Astrocyte (in vitro differentiated cells and primary cell): ENCODE measurements at regions not wholly inside any gene's neighbourhood (a gene's known extent, or its start where the extent isn't known, plus 50 kb on each side); places are given as distances from the start of the nearest gene placed in this dataset.
"Not testable (repeated sequence)": the region's sequence is repeated elsewhere in the genome, so short reads cannot be mapped to it uniquely, and the experiment has no call there.

Experiments
- DNase-seq: peaks from one replicate; pipeline ENCODE4 v3.0.0-alpha.2; 2010; ENCODE audit warnings: low read depth
- FAIRE-seq: peaks from 2 replicates; lab custom pipeline; 2011; peaks lifted over from hg19 to GRCh38; lab: Jason Lieb, UNC
- H2AFZ ChIP-seq: 2 replicates; pipeline ENCODE4 v1.6.0; 2012; ENCODE audit warnings: low read depth, low read length, inconsistent platforms
- H3K27ac ChIP-seq: 2 replicates; pipeline ENCODE4 v1.5.1; 2011; ENCODE audit warnings: low read depth, low read length, inconsistent platforms
- H3K27me3 ChIP-seq: 2 replicates; pipeline ENCODE4 v1.6.0; 2011; ENCODE audit warnings: low read length, inconsistent platforms; ENCODE audit not compliant: insufficient read depth
- H3K36me3 ChIP-seq: 2 replicates; pipeline ENCODE4 v1.5.1; 2011; ENCODE audit warnings: low read length, inconsistent platforms; ENCODE audit not compliant: insufficient read depth
- H3K4me1 ChIP-seq: 2 replicates; pipeline ENCODE4 v1.5.1; 2011; ENCODE audit warnings: low read length, inconsistent platforms; ENCODE audit not compliant: insufficient read depth
- H3K4me2 ChIP-seq: 2 replicates; pipeline ENCODE4 v1.6.0; 2012; ENCODE audit warnings: low read length, inconsistent platforms
- H3K4me3 ChIP-seq: 2 replicates; pipeline ENCODE4 v1.5.1; 2011; ENCODE audit warnings: low read depth, mild to moderate bottlenecking, low read length, inconsistent platforms; ENCODE audit not compliant: insufficient read depth
- H3K79me2 ChIP-seq: 2 replicates; pipeline ENCODE4 v1.6.0; 2012; ENCODE audit warnings: mild to moderate bottlenecking, low read length, inconsistent platforms; ENCODE audit not compliant: insufficient read depth
- H3K9ac ChIP-seq: 2 replicates; pipeline ENCODE4 v1.6.0; 2012; ENCODE audit warnings: mild to moderate bottlenecking, low read length, inconsistent platforms
- H3K9me3 ChIP-seq: 2 replicates; pipeline ENCODE4 v1.5.1; 2012; ENCODE audit warnings: low read depth, mild to moderate bottlenecking, low read length, inconsistent platforms; ENCODE audit not compliant: insufficient read depth
- H4K20me1 ChIP-seq: 2 replicates; pipeline ENCODE4 v1.6.0; 2012; ENCODE audit warnings: low read length, inconsistent platforms; ENCODE audit not compliant: insufficient read depth
- H3K27ac Mint-ChIP-seq: one replicate; pipeline ENCODE4 v1.8.0; 2021; ENCODE audit warnings: mild to moderate bottlenecking, mixed read lengths; ENCODE audit not compliant: unreplicated experiment
- H3K27me3 Mint-ChIP-seq: one replicate; pipeline ENCODE4 v1.8.0; 2021; ENCODE audit warnings: low read depth, mixed read lengths; ENCODE audit not compliant: unreplicated experiment
- H3K36me3 Mint-ChIP-seq: one replicate; pipeline ENCODE4 v1.8.0; 2021; ENCODE audit warnings: low read depth, mixed read lengths; ENCODE audit not compliant: unreplicated experiment
- H3K4me1 Mint-ChIP-seq: one replicate; pipeline ENCODE4 v1.8.0; 2021; ENCODE audit warnings: low read depth, mixed read lengths; ENCODE audit not compliant: unreplicated experiment
- H3K4me3 Mint-ChIP-seq: one replicate; pipeline ENCODE4 v1.8.0; 2021; ENCODE audit warnings: mild to moderate bottlenecking, moderate library complexity, mixed read lengths; ENCODE audit not compliant: unreplicated experiment
- H3K9me3 Mint-ChIP-seq: one replicate; pipeline ENCODE4 v1.8.0; 2021; ENCODE audit warnings: mild to moderate bottlenecking, mixed read lengths; ENCODE audit not compliant: unreplicated experiment
- CTCF ChIP-seq: IDR thresholded peaks from 2 replicates; pipeline ENCODE4 v1.5.1; 2011; ENCODE audit warnings: low read depth, mild to moderate bottlenecking, inconsistent platforms, low read length, moderate library complexity; ENCODE audit not compliant: insufficient read depth
- EZH2 ChIP-seq: IDR thresholded peaks from 2 replicates; pipeline ENCODE4 v1.6.1; 2012; ENCODE audit warnings: mild to moderate bottlenecking, low read length, inconsistent platforms; ENCODE audit not compliant: insufficient read depth

DNA sequence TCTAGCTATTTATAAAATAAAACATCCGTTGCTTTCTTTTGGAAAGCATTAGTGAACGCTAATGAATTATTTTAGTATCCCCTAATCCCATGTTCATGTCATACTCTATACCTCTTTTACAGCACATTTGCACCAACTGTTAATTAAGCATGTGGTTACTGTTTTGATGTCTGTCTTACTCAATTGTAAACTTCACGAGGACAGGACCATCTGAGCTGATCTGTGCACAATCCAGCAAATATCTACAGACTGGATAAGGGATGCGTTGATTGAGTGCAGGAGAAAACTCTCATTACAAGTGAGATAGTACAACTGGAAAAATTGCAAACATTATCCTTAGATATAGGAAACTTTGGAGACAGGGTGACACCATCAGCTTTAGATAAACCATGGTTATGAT, 201.1 kb downstream of the PCDH20 start:
- no peak overlapping the region for H2AFZ ChIP-seq
- no peaks in the 10 kb centered on the region for H3K36me3 Mint-ChIP-seq
- H3K9ac ChIP-seq, result no peak overlapping the region
- no peaks in the 10 kb centered on the region for H3K9me3 ChIP-seq
- H3K27me3 Mint-ChIP-seq, result peaks cover 2% of the 10 kb centered on the region
- FAIRE-seq, result no peak
- no peak overlapping the region for H3K4me3 Mint-ChIP-seq
- no peak for TF ChIP-seq CTCF
- no peak for TF ChIP-seq EZH2
- H3K4me3 ChIP-seq, result no peak overlapping the region
- H4K20me1 ChIP-seq, result no peaks in the 10 kb centered on the region
- H3K79me2 ChIP-seq, result no peaks in the 10 kb centered on the region
- no peaks in the 10 kb centered on the region for H3K4me1 Mint-ChIP-seq
- H3K9me3 Mint-ChIP-seq, result no peaks in the 10 kb centered on the region
- no peak overlapping the region for H3K27ac Mint-ChIP-seq
- no peaks in the 10 kb centered on the region for H3K36me3 ChIP-seq
- no peaks in the 10 kb centered on the region for H3K27me3 ChIP-seq
- H3K27ac ChIP-seq, result no peak overlapping the region
- DNase-seq, result no peak
- H3K4me2 ChIP-seq, result no peak overlapping the region
- H3K4me1 ChIP-seq, result no peaks in the 10 kb centered on the region

- not testable (repeated sequence) for H3K4me1 ChIP-seq, H3K9ac ChIP-seq, H3K79me2 ChIP-seq, DNase-seq, H4K20me1 ChIP-seq, H3K4me3 Mint-ChIP-seq, H3K27me3 ChIP-seq, H3K27ac ChIP-seq, H3K4me2 ChIP-seq, H3K36me3 Mint-ChIP-seq, H3K27me3 Mint-ChIP-seq, H2AFZ ChIP-seq, H3K27ac Mint-ChIP-seq, H3K4me1 Mint-ChIP-seq, H3K9me3 Mint-ChIP-seq, H3K9me3 ChIP-seq, FAIRE-seq, H3K4me3 ChIP-seq, H3K36me3 ChIP-seq
Measured at GRCh38 chr13:61205898-61206297, 209.8 kb downstream of the PCDH20 start.

DNA sequence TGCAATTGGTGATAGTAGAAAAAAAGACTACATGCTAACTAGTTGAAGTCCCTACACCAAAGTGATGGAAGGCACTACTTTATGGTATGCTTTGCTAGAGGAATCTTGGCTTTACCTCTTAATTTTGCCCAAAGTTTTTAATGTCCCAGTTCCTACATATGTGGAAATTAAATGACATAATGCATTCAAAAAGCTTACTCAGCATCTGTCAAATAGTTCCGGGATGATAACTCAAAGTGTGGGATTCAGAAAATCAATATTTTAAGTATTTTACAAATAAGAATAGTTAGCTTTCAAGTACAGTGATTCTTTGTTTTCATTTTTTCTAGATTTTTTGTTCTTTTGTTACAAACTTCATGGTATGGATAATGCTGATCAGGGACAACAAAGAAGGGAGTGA, 211.6 kb downstream of the PCDH20 start:
- no peak for DNase-seq
- no peaks in the 10 kb centered on the region for H3K79me2 ChIP-seq
- no peak overlapping the region for H3K4me3 ChIP-seq
- H3K9ac ChIP-seq, result no peak overlapping the region
- H2AFZ ChIP-seq, result no peak overlapping the region
- H3K36me3 Mint-ChIP-seq, result no peaks in the 10 kb centered on the region
- H3K4me1 ChIP-seq, result no peaks in the 10 kb centered on the region
- no peak for FAIRE-seq
- H3K4me3 Mint-ChIP-seq, result no peak overlapping the region
- H3K27me3 ChIP-seq, result no peaks in the 10 kb centered on the region
- TF ChIP-seq EZH2 (no peak), CTCF (no peak)
- H4K20me1 ChIP-seq, result no peaks in the 10 kb centered on the region
- no peak overlapping the region for H3K27ac Mint-ChIP-seq
- H3K9me3 Mint-ChIP-seq, result no peaks in the 10 kb centered on the region
- H3K9me3 ChIP-seq, result no peaks in the 10 kb centered on the region
- no peak overlapping the region for H3K4me2 ChIP-seq
- H3K4me1 Mint-ChIP-seq, result no peaks in the 10 kb centered on the region
- H3K27ac ChIP-seq, result no peak overlapping the region
- no peaks in the 10 kb centered on the region for H3K36me3 ChIP-seq
- no peaks in the 10 kb centered on the region for H3K27me3 Mint-ChIP-seq
